ENCODE measurements at regions not wholly inside any gene's neighbourhood (a gene's known extent, or its start where the extent isn't known, plus 50 kb on each side); places are given as distances from the start of the nearest gene placed in this dataset.
"Not testable (repeated sequence)": the region's sequence is repeated elsewhere in the genome, so short reads cannot be mapped to it uniquely, and the experiment has no call there.

- no peak overlapping the region for H3K4me3 ChIP-seq
- no peak overlapping the region for H3K27ac ChIP-seq
- no peaks in the 10 kb centered on the region for H3K36me3 ChIP-seq
- no peaks in the 10 kb centered on the region for H3K4me1 ChIP-seq
- DNase-seq (no peak), ATAC-seq (no peak)
- TF ChIP-seq CTCF (IDR thresholded peaks at IDR 0.05) = no peak
- intact Hi-C loops (cut with DNase I) = no loop called here
- H3K9me3 ChIP-seq = no peaks in the 10 kb centered on the region
- H3K27me3 ChIP-seq = no peaks in the 10 kb centered on the region
Observed at GRCh38 chr9:119881898-119882297, 512.7 kb upstream of the BRINP1 start.

DNA sequence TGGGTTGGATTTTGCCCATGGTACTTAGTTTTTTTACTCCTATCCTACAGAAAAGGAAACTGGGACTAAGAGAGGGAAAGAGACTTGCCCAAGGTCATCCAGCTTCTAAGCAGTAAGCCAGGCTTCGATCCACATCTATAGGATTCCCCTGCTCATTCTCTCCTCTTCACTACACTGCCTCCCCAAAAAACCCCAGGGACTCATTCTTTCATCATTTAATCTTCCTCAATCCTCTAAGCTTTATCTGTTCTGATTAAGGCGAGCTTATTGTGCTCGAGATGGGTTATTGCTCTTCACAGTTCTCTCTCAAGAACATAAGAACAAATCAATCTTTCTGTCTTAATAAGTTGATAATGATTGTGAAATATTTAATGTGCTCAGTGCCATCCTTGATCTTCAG is 511.1 kb upstream of the BRINP1 start:
- TF ChIP-seq CTCF (IDR thresholded peaks at IDR 0.05) = no peak

GRCh38 chr9:119877306-119877705 is 508.1 kb upstream of the BRINP1 start:
- Histone ChIP-seq H3K4me1 (no peaks in the 10 kb centered on the region), H3K27me3 (no peaks in the 10 kb centered on the region), H3K4me3 (no peak overlapping the region), H3K9me3 (no peaks in the 10 kb centered on the region), H3K36me3 (no peaks in the 10 kb centered on the region), H3K27ac (no peak overlapping the region)
- no peak for ATAC-seq
- DNase-seq = no peak
- intact Hi-C loops (cut with DNase I) = no loop called here
- no peak for TF ChIP-seq CTCF (IDR thresholded peaks at IDR 0.05)

More for the DNA sequence above, 511.1 kb upstream of the BRINP1 start:
- Histone ChIP-seq H3K9me3 (no peaks in the 10 kb centered on the region), H3K27ac (no peak overlapping the region), H3K4me1 (no peaks in the 10 kb centered on the region), H3K36me3 (no peaks in the 10 kb centered on the region), H3K27me3 (no peaks in the 10 kb centered on the region), H3K4me3 (no peak overlapping the region)
- ATAC-seq = no peak
- DNase-seq = no peak
- intact Hi-C loops (cut with DNase I) = no loop called here

DNA sequence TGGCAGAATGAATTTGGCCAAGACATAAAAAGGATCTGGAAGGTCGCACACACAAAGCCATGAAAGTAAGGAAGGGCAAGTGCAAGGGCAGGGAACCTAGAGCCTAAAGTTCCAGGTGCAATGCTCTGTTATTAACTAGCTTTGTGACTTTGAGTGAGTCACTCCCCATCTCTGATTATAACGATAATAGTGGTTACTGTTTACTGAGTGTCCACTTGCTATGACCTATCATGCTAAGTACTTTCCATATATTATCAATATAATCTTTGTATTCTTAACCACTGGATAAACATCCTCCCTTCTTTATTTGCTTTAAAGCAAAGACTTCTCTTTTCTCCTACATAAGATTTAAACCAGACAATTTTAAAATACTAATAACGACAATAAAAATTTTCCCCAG is 504.6 kb upstream of the BRINP1 start:
- DNase-seq (no peak), ATAC-seq (no peak)
- H3K27me3 ChIP-seq = no peaks in the 10 kb centered on the region
- H3K9me3 ChIP-seq = no peaks in the 10 kb centered on the region
- no peaks in the 10 kb centered on the region for H3K36me3 ChIP-seq
- H3K4me1 ChIP-seq = no peaks in the 10 kb centered on the region
- no peak overlapping the region for H3K4me3 ChIP-seq
- no peak for TF ChIP-seq CTCF (IDR thresholded peaks at IDR 0.05)
- H3K27ac ChIP-seq = no peak overlapping the region
- intact Hi-C loops (cut with DNase I) = no loop called here

- H3K4me3 ChIP-seq; intact Hi-C loops (cut with DNase I); H3K27ac ChIP-seq; H3K4me1 ChIP-seq; ATAC-seq; H3K9me3 ChIP-seq; H3K36me3 ChIP-seq; DNase-seq; H3K27me3 ChIP-seq: not testable (repeated sequence)
Observed at GRCh38 chr9:119870251-119870650, 501.0 kb upstream of the BRINP1 start.

DNA sequence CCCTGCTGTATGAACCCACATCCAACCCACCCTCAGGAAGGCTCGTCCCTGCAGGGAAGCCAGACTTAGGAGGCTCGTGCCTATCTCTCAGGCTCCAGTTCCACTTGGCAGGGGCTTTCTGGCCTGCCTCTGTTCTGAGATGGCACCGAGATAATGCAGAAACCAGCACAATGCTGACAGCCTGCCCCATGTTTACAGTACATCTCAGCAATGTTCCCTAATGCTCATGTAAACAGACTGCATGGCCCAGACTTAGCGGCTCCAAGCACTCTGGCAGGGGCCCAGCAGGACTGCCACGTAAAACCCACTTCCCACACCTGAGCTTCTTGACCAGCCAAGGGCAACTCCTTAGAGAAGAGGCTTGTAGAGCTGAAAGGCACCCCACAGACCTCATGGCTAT is 499.5 kb upstream of the BRINP1 start:
- intact Hi-C loops (cut with DNase I) = no loop called here
- DNase-seq (peak; percentile 65), ATAC-seq (peak; percentile 88)
- H3K27me3 ChIP-seq = no peaks in the 10 kb centered on the region
- no peaks in the 10 kb centered on the region for H3K4me1 ChIP-seq
- no peaks in the 10 kb centered on the region for H3K36me3 ChIP-seq
- no peak for TF ChIP-seq CTCF (IDR thresholded peaks at IDR 0.05)
- H3K9me3 ChIP-seq = no peaks in the 10 kb centered on the region
- H3K27ac ChIP-seq = no peak overlapping the region
- H3K4me3 ChIP-seq = no peak overlapping the region
